Liver (tissue), 8 donors: ENCODE measurements at regions not wholly inside any gene's neighbourhood (a gene's known extent, or its start where the extent isn't known, plus 50 kb on each side); places are given as distances from the start of the nearest gene placed in this dataset.

ENCODE experiments used
- DNase-seq: peaks from one replicate; pipeline ENCODE4 v3.0.0-alpha.2; 2017; ENCODE audit warnings: low spot score
- H3K27ac ChIP-seq, 2 donors: one replicate each; pipeline ENCODE4 v1.7.0; 2013; ENCODE audit warnings: inconsistent platforms in 2 of 2, low read length in 2 of 2, control low read depth in 1 of 2, low read depth in 1 of 2, mild to moderate bottlenecking in 1 of 2
- H3K27me3 ChIP-seq, 4 donors: one replicate each; pipeline versions ENCODE4 v1.6.1 to v1.7.0; 2013; ENCODE audit warnings: low read length in 3 of 4, inconsistent platforms in 1 of 4, mild to moderate bottlenecking in 1 of 4, moderate library complexity in 1 of 4; ENCODE audit not compliant: control insufficient read depth in 4 of 4, insufficient read depth in 4 of 4
- H3K36me3 ChIP-seq, 4 donors: one replicate each; pipeline versions ENCODE4 v1.6.1 to v1.7.0; 2013; ENCODE audit warnings: low read length in 3 of 4, mild to moderate bottlenecking in 3 of 4, low read depth in 1 of 4, moderate library complexity in 1 of 4; ENCODE audit not compliant: control insufficient read depth in 4 of 4, insufficient read depth in 3 of 4
- H3K4me1 ChIP-seq, 4 donors: one replicate each; pipeline versions ENCODE4 v1.6.1 to v1.7.0; 2013; ENCODE audit warnings: low read length in 3 of 4, mild to moderate bottlenecking in 3 of 4, moderate library complexity in 1 of 4; ENCODE audit not compliant: control insufficient read depth in 4 of 4, insufficient read depth in 4 of 4
- H3K4me3 ChIP-seq, 3 donors: one replicate each; pipeline versions ENCODE4 v1.6.1 to v1.7.0; 2013; ENCODE audit warnings: low read length in 3 of 3, control low read depth in 1 of 3, low read depth in 1 of 3, mild to moderate bottlenecking in 1 of 3
- H3K9ac ChIP-seq, 2 donors: one replicate each; pipeline ENCODE4 v1.7.0; 2013; ENCODE audit warnings: low read length in 2 of 2, mild to moderate bottlenecking in 2 of 2, moderate library complexity in 2 of 2, control low read depth in 1 of 2, low read depth in 1 of 2
- H3K9me3 ChIP-seq, 4 donors: one replicate each; pipeline versions ENCODE4 v1.6.1 to v1.7.0; 2013; ENCODE audit warnings: low read length in 3 of 4; ENCODE audit not compliant: control insufficient read depth in 4 of 4
- ATF3 ChIP-seq: IDR thresholded peaks from 2 replicates; pipeline ENCODE4 v1.6.1; 2016; ENCODE audit warnings: antibody characterized with exemption
- CTCF ChIP-seq: fragments of 150-350 bp; IDR thresholded peaks from 2 replicates; pipeline ENCODE4 v1.5.1; 2017; ENCODE audit warnings: improper control_type of control experiment, low read depth, low read length; ENCODE audit not compliant: missing input control
- EGR1 ChIP-seq, 2 donors: IDR thresholded peaks; 2 replicates each; pipeline ENCODE4 v1.6.1; 2016 to 2018; ENCODE audit warnings: antibody characterized with exemption in 2 of 2, low read depth in 2 of 2
- FOXA1 ChIP-seq: IDR thresholded peaks from 2 replicates; pipeline ENCODE4 v1.6.1; 2016; ENCODE audit warnings: antibody characterized with exemption
- FOXA2 ChIP-seq: IDR thresholded peaks from 2 replicates; pipeline ENCODE4 v1.6.1; 2016; ENCODE audit warnings: antibody characterized with exemption
- GABPA ChIP-seq, 2 donors: IDR thresholded peaks in 1 of 2; conservative IDR thresholded peaks in 1 of 2; 2 replicates each; pipeline ENCODE4 v1.6.1; 2016; ENCODE audit warnings: antibody characterized with exemption in 2 of 2, mild to moderate bottlenecking in 1 of 2, moderate library complexity in 1 of 2
- HNF4A ChIP-seq, 2 donors: conservative IDR thresholded peaks; 2 replicates each; pipeline ENCODE4 v1.6.1; 2016; ENCODE audit warnings: antibody characterized with exemption in 2 of 2, mild to moderate bottlenecking in 2 of 2
- HNF4G ChIP-seq: IDR thresholded peaks from 2 replicates; pipeline ENCODE4 v1.6.1; 2016; ENCODE audit warnings: antibody characterized with exemption
- JUND ChIP-seq, 2 donors: IDR thresholded peaks; 2 replicates each; pipeline ENCODE4 v1.6.1; 2016; ENCODE audit warnings: antibody characterized with exemption in 2 of 2
- MAX ChIP-seq: IDR thresholded peaks from 2 replicates; pipeline ENCODE4 v1.6.1; 2016; ENCODE audit warnings: antibody characterized with exemption
- NR2F2 ChIP-seq: IDR thresholded peaks from 2 replicates; pipeline ENCODE4 v1.6.1; 2016; ENCODE audit warnings: antibody characterized with exemption
- RAD21 ChIP-seq, 2 donors: IDR thresholded peaks; 2 replicates each; pipeline ENCODE4 v1.6.1; 2016; ENCODE audit warnings: antibody characterized with exemption in 2 of 2, mild to moderate bottlenecking in 2 of 2
- REST ChIP-seq: IDR thresholded peaks from 2 replicates; pipeline ENCODE4 v1.6.1; 2016; ENCODE audit warnings: antibody characterized with exemption, mild to moderate bottlenecking
- RXRA ChIP-seq, 2 donors: IDR thresholded peaks; 2 replicates each; pipeline ENCODE4 v1.6.1; 2017 to 2018; ENCODE audit warnings: antibody characterized with exemption in 2 of 2, mild to moderate bottlenecking in 1 of 2
- TAF1 ChIP-seq: conservative IDR thresholded peaks from 2 replicates; pipeline ENCODE4 v1.6.1; 2016; ENCODE audit warnings: antibody characterized with exemption, mild to moderate bottlenecking
- YY1 ChIP-seq: IDR thresholded peaks from 2 replicates; pipeline ENCODE4 v1.6.1; 2016; ENCODE audit warnings: antibody characterized with exemption, mild to moderate bottlenecking
- ZBTB33 ChIP-seq: IDR thresholded peaks from 2 replicates; pipeline ENCODE4 v1.6.1; 2016; ENCODE audit warnings: antibody characterized with exemption
- WGBS: extraction: QIAGEN DNeasy Blood & Tissue Kit; methylation state at CpG from one replicate; pipeline ENCODE4 v1.1.7; 2013; 5-methylcytosine and 5-hydroxymethylcytosine counted together
- donor health status: healthy.
- donor health status: healthy.
- donor health status: healthy.
- donor health status: healthy.
- donor health status: healthy.

GRCh38 chr10:36688717-36689116 lies 436.7 kb upstream of the ANKRD30A start:
- Histone ChIP-seq H3K9me3 (no peaks in the 10 kb centered on the region), H3K9ac (no peak overlapping the region), H3K4me3 (no peak overlapping the region), H3K4me1 (no peaks in the 10 kb centered on the region), H3K27me3 (peaks cover 0 to 2% (median 0%) of the 10 kb centered on the region in 4 donors), H3K36me3 (no peaks in the 10 kb centered on the region), H3K27ac (no peak overlapping the region)
- no peak for TF ChIP-seq ZBTB33
- no peak for TF ChIP-seq NR2F2
- no peak for TF ChIP-seq REST
- TF ChIP-seq RAD21 (IDR thresholded peaks at IDR 0.05): no peak
- WGBS: 88% methylated on average over 1 of the region's 1 CpG
- no peak for DNase-seq

- Histone ChIP-seq H3K27ac (no peak overlapping the region), H3K4me3 (no peak overlapping the region), H3K4me1 (no peaks in the 10 kb centered on the region), H3K9ac (no peak overlapping the region), H3K27me3 (peaks cover 0 to 2% (median 0%) of the 10 kb centered on the region in 4 donors), H3K36me3 (no peaks in the 10 kb centered on the region), H3K9me3 (no peaks in the 10 kb centered on the region)
- TF ChIP-seq RAD21 (IDR thresholded peaks at IDR 0.05): no peak
- TF ChIP-seq TAF1: no peak
- no peak for TF ChIP-seq JUND (IDR thresholded peaks at IDR 0.05)
- TF ChIP-seq CTCF: no peak
- TF ChIP-seq REST: no peak
- no peak for TF ChIP-seq RXRA (IDR thresholded peaks at IDR 0.05)
- no peak for TF ChIP-seq MAX
- TF ChIP-seq HNF4G: no peak
- TF ChIP-seq EGR1 (IDR thresholded peaks at IDR 0.05; ENCODE audit: low read depth in 2 of 2): no peak
- no peak for TF ChIP-seq HNF4A (conservative IDR thresholded peaks at IDR 0.05)
- TF ChIP-seq GABPA (IDR thresholded peaks at IDR 0.05 in 1 of 2, conservative IDR thresholded peaks at IDR 0.05 in 1 of 2): no peak
- no peak for TF ChIP-seq YY1
- TF ChIP-seq ATF3: no peak
- no peak for TF ChIP-seq NR2F2
- TF ChIP-seq FOXA1: no peak
- no peak for TF ChIP-seq FOXA2
- no peak for DNase-seq
- WGBS: 45% methylated on average over 2 of the region's 2 CpGs
Observed at GRCh38 chr10:36683421-36683820, 442.0 kb upstream of the ANKRD30A start.
